Ishikawa (cell line): ENCODE measurements at regions not wholly inside any gene's neighbourhood (a gene's known extent, or its start where the extent isn't known, plus 50 kb on each side); places are given as distances from the start of the nearest gene placed in this dataset.

Experiments used
- CEBPB ChIP-seq: IDR thresholded peaks from 2 replicates; pipeline ENCODE4 v1.6.1; 2012
- REST ChIP-seq: IDR thresholded peaks from 2 replicates; pipeline ENCODE4 v1.6.1; 2012; ENCODE audit warnings: low read depth, mild to moderate bottlenecking
- USF1 ChIP-seq: IDR thresholded peaks from 2 replicates; pipeline ENCODE4 v1.6.1; 2012
- ZBTB7A ChIP-seq: IDR thresholded peaks from 2 replicates; pipeline ENCODE4 v1.6.1; 2012; ENCODE audit warnings: low read depth

GRCh38 chr22:48080316-48081165, 1318.1 kb downstream of the TBC1D22A start:
- TF ChIP-seq ZBTB7A (no peak), REST (no peak), USF1 (no peak), CEBPB (no peak)
